Peyer's patch (tissue), 4 donors: ENCODE measurements at regions not wholly inside any gene's neighbourhood (a gene's known extent, or its start where the extent isn't known, plus 50 kb on each side); places are given as distances from the start of the nearest gene placed in this dataset.

ENCODE experiments used
- CTCF ChIP-seq, 6 experiments: fragments of 450-650 bp in 4 of 6; fragments of 200-600 bp in 2 of 6; sonication (generic) in 1 of 6; IDR thresholded peaks; one replicate each; pipeline ENCODE4 v1.5.1; 2017 to 2019; ENCODE audit warnings: antibody characterized with exemption in 6 of 6, mild to moderate bottlenecking in 3 of 6, moderate library complexity in 1 of 6
- POLR2A ChIP-seq, 2 donors: fragments of 450-650 bp; IDR thresholded peaks; one replicate each; pipeline ENCODE4 v1.5.1; 2017; ENCODE audit warnings: antibody characterized with exemption in 2 of 2, mild to moderate bottlenecking in 2 of 2, moderate library complexity in 2 of 2

- TF ChIP-seq CTCF (IDR thresholded peaks at IDR 0.05) = no peak
- TF ChIP-seq POLR2A (IDR thresholded peaks at IDR 0.05) = no peak
Observed at GRCh38 chr1:88317396-88317795, 366.7 kb upstream of the PKN2 start.
